Activated CD4-positive, CD25-positive, alpha-beta regulatory T cell (primary cell): ENCODE measurements at regions not wholly inside any gene's neighbourhood (a gene's known extent, or its start where the extent isn't known, plus 50 kb on each side); places are given as distances from the start of the nearest gene placed in this dataset.

ENCODE experiments used
- DNase-seq, 4 experiments: peaks; one replicate each; lab custom pipeline; 2025; lab: John Stamatoyannopoulos, UW

- DNase-seq: no peak
Measured at GRCh38 chr1:208640295-208640694, 396.1 kb upstream of the PLXNA2 start.

DNA sequence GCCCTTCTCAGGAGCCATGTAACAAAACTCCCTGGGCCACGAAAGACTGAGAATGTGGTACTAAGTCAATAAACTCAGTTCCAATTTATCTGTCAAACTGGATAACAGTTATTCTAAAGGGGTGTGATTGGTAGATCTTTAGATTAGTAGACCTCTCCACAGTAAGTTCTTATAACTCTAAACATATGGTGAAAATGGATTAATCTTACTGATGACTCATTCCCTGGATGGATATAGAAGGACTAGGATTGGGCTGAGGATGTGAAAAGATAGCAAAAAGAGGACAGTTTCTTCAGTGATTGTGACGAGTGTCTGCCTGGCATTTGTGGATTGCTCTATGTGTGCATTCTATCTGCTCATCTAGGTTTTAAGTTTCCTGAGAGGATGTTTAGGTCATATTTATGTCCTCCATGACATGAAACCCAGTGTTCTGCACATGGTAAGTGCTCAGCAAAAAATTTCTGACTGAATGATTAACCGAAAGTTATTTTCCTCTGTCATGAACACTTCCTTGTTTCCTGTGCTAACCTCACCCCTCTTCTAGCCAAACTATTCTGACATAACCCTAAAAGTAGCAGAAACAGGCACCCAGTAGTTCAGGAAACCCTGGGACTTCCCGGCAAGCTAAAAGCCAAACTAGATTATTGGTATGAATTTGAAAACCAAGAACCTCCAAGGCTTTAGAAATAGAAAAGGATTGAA, 397.5 kb upstream of the PLXNA2 start:
- no peak for DNase-seq

DNA sequence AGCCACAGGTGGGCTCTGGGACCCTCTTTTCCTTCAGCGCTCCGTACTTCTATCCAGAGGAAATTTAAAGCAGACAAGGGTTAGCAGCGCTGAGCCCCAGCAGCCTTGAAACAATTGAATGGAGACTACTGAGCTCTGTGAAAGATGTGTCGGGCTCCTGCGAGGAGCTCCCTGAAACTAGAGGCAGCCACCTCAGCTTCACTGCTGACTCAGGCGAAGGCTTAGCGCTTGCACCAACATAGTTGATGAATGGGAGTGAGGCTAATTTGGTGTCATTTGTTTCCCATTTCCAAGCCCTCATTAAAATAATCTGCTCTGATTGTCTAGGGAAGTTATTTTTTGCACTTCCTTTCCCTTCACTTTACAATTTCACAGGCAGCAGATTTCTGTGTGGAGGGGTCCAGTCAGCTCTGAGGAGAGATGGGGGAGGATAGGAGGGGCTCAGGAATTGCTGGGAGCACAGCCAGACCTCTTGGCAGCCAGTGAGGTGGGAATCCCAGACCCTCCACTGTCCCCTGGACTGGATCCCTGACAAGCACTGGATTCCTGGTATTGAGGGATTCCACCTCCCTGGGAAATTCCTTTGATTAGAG, 398.9 kb upstream of the PLXNA2 start:
- DNase-seq: no peak

DNA sequence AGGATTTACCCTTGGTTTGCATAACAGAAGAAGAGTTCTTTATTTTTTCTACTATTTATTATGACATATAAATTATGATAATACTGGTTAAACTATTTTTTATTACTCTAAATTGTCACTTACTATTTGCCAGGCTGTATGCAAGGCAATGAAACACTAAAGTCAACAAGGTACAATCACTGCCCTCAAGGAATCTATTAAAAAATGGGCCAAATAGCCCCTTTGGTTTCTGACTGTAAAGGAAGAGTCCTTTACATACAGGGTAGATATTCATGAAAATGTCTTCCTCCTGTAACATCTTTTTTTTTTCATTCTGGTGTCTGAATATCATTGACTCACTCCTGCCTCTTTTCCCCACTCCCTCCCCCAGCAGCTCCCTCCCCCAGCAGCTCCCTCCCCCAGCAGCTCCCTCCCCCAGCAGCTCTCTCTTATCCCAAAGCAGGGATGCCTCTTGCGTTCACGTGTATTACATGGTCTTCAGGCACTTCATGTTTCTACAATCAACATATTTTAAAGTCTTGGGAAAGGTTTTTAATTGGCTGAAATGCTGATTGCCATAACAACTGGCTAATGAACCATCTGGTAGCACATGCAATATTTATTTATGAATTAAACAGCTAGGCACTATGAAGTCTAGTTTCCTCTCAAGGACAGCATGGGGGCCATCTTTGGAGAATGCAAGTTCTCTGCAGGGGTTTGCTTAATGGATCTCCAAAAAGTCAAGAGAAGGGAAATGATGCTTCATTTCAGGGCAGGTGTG, 400.4 kb upstream of the PLXNA2 start:
- DNase-seq: no peak

- DNase-seq: no peak
Measured at GRCh38 chr1:208646431-208646830, 402.2 kb upstream of the PLXNA2 start.

- no peak for DNase-seq
Measured at GRCh38 chr1:208648146-208648545, 404.0 kb upstream of the PLXNA2 start.

DNA sequence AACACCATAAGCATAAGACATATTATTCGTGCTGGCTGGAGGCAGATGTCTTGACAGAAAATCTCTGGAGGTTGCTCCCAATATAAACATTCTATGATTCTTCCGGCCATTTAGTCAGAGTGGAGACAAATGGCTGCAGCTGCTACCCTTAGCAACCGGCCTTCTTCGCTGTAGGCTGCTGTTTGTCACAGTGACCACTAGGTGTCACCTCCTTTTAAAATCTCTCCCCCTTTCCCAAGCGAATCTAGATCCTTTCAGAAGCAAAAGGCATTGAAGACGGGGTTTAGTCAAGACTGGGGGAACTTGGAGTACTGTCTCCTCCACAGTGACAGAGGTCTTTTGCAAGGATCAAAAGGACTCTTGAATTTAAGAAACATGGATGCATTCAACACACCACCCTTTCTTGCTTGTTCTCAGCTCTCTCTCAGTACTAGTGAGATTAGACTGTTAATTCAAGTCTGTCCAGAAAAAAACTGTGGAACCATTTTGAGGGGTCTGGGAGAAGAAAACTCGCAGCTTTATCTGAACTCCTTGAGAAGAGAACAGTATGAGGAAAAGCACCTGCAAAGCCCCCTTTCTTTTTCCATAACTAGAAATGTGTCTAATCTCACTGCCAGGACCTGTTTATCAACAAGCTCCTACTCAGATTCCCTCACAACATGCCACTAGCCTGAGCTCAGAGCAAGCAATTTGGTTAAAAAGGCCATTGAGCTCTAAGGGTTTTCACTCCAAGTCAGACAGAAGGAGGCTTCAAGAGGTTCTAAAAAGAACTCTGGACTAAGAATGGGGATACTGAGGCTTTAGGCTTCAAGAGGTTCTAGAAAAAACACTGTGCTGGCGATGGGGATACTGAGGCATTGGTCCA, 408.3 kb upstream of the PLXNA2 start:
- DNase-seq: no peak

DNA sequence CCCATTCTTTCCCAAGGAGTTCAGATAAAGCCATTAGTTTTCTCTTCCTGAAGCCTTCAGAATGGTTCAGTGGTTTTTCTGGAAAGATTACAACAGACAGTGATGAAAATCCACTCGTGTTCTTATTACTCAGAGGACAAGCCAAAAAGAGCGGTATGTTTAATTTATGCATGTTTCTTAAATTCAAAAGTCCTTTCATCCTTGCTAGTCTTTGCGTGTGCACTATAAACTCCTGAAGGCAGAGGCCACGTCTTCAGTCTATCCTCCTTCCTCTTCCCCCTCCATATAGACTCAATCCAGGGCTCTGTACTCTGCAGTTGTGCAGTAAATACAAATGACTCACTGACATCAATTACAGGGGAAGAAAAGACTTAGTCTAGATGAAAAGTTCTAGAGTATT, 409.2 kb upstream of the PLXNA2 start:
- DNase-seq: no peak

DNA sequence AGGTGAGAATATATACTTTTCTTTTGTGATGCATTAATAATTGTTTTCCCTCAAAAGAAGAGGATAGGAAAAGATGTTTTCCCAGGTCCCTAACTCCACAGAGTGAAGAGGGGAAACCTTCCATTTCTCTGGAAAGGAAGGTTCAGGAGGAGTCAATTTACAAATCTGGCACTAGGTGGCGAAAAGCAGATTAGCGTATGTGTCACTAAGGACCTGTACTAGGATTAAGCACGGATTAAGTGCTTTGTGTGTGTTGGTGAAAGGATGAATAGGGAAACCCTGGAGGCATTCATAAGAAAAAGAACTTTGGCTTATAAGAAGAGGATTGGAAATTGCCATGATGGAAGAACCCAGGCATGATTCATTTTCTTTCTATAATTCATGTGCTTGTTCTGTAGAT, 410.1 kb upstream of the PLXNA2 start:
- no peak for DNase-seq

GRCh38 chr1:208665936-208666335, 421.8 kb upstream of the PLXNA2 start:
- DNase-seq: no peak

DNA sequence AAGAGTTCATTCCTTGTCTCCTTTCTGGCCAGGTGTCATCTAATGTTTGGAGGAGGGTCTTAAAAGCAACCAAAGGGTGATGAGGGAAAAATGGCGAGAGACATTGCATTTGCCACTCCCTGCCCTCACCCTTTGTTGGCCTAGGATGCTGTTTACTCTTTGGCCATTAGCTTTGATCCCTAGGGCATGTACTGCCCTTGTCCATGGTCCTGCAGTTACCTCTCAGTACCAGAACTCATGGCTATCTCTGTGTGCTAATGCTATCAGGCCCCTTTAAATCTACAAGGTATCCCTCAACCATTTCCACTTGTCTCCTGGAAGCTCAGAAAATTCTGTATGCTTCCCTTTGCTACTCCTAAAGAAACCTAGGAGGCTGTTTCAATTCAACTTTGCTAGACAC, 424.8 kb upstream of the PLXNA2 start:
- no peak for DNase-seq

DNA sequence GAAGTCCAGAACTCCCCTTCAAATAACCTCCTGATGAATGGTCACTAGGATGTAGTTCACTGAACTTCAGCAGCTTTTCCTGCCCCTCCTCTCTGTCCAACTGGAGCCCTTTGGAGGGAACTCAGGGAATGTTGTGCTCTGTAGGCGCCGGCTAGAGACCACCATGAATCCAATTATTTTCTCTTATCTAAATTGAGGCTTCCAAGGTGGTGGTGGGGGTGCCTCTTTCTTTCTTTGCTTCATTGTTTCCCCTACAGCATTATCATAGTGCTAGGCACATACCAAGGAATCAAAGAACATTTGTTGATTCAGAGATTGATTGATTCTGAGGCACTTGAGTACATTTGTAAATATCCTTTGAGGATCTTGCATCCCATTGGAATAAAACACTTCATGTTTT, 426.6 kb upstream of the PLXNA2 start:
- no peak for DNase-seq

DNA sequence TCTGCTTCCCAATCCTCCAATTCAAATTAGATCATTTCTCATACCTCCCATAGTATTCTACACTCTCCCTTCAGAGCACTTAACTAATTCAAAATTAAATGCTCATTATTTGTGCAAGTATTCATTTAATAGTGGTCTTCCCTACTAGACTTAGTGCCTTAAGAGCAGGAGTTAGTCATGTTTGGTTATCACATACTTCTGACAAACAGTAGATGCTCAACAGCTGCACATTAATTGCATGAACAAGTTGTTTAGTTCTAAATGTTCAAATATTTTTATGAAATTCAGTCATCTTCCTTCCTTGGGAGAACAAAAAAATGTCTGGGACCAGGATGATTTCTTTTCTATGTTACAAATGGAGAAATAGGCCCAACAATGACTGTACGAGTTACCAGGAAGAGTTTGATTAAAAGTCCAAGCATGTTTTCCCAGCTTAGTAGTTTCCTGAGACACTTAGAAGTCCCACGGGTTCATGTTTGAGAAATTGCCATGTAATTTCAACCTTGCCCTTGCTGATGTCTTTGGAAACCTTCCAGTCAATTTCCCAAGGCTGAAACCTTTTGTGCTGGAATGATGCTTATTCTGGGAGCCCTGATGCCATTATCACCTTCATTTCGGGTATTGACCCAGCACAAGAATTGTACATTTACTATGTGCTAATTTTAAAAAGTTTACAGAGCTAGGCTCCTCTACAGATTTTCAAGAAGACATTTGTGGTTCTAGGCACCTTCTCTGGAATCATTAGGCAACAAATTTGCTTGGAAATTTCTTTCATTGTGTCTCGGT, 437.9 kb upstream of the PLXNA2 start:
- no peak for DNase-seq

GRCh38 chr1:208682664-208683013, 438.5 kb upstream of the PLXNA2 start:
- DNase-seq: no peak

DNA sequence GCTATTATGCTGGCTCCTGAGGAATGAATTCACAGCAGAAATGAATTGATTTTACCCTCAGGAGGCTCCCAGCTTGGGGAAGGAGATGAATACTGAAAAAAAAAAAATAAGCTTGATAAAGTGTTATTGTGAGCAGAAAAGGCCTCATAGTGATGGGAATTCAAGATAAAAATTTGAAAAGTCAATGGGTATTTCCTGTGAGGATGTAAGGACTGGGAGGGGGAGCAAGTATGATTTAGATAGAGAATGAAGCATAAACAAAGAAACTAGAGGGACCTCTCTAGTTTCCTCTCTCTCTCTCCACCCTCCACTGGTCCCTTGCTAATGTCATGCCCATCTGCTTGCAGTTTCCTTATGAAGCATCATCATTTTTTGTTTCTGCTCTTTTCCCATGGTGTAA, 439.0 kb upstream of the PLXNA2 start:
- no peak for DNase-seq

DNA sequence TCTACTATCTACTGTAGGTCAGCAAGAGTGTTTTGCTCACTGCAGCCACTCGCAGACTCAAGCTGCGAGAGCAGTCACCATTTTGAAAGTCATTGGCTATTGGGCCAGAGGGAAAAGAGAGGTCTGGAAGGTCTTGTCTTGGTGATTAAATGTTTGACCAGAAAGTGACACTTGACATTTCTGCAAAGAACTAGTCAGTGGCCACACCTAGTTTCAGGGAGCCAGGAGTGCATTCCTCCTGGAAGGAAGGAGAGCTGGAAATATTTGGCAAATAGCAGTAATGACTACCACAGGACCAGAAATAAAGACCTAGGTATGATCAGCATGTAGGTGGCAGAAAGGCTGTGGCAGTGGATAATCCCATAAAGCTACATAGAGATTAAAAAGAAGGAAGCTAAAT, 440.0 kb upstream of the PLXNA2 start:
- DNase-seq: no peak

DNA sequence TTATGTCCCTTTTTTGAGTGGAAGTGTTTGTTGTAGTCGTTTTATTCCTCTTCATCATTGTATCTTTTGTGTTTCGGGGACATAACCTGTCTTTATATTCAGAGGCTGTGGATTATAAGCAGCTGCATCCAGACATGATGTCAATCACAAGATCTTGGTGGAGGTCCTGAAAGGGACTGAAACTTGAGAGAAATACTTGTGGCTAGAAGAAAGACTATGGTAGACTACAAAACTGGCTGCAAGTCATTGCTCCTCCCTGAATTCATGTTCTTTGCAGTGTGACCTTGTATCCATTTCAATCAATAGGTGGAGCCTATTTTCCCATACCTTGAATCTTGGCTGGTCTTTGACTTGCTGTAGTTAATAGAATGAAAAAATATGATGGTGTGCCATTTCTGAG, 442.4 kb upstream of the PLXNA2 start:
- DNase-seq: no peak

DNA sequence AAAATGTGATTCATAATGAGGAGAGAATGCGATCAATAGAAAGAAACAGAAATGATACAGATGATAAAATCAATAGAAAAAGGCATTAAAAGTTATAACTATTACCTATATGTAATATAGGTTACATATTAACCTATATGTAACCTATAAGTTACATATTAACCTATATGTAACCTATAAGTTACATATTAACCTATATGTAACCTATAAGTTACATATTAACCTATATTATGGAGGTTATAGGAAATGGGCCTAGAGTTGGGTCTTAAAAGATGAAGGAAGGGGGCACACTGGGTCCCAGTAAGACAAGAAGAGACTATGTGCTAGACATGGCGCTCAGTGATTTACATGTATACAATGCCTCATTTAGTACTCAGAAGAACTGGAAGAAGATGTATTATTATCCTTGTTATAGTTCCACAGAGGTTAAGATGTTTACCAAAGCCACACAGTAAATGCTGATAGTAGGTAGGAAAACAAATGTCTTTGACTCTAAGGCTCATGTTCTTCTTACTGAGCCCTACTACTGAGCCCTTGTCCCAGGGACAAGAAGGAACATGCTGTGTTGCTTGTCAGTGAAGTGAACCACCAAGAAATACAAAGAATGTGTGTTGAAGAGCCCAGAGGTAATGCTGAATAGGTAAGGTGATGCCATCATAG, 444.6 kb upstream of the PLXNA2 start:
- no peak for DNase-seq

DNA sequence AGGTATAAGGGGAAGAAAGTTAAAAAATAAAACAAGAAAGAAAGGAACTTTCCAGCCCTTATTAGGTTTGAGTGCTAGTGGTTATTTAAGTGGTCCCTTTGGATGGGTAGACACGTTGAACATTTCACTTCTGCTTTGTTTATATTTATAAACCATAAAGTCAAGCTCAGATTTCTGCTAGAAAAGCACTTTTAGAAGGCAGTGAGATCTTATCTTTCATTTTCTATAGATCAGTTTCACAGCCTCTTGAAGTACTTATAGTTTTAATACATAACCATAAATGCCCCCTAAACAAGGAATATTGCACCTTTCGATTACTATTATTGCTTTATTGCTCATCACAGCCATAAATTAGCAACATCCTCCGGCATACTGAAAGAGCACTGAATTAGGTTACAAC, 446.8 kb upstream of the PLXNA2 start:
- DNase-seq: no peak

- no peak for DNase-seq
Measured at GRCh38 chr1:208709981-208710380, 465.8 kb upstream of the PLXNA2 start.

GRCh38 chr1:208714323-208714722, 470.1 kb upstream of the PLXNA2 start:
- no peak for DNase-seq
